ENCODE measurements at regions not wholly inside any gene's neighbourhood (a gene's known extent, or its start where the extent isn't known, plus 50 kb on each side); places are given as distances from the start of the nearest gene placed in this dataset.
"Not testable (repeated sequence)": the region's sequence is repeated elsewhere in the genome, so short reads cannot be mapped to it uniquely, and the experiment has no call there.

DNA sequence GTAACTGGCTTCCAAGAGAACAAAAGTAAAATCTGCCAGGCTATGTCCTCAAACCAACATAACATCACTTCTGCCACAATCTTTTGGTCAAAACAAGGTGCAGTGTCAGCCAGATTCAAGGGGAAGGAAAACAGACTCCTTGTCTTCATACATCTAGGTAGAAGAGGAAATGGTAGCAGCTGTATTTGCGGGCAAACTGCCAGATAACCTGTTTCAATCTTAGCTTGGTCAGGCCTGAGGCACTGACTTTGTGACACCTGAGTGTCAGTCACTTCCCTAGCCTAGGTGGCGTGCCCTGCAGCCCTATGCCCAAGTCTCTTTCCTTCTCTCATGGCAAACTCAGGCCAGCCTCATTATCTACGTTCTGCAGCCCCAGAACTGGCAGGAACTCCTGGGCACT lies 146.2 kb upstream of the JADE1 start:
- H3K9ac ChIP-seq (ENCODE audit: low read length): no peak overlapping the region
- no peak overlapping the region for H3K27ac ChIP-seq (ENCODE audit: low read length)
- H3K27me3 ChIP-seq (ENCODE audit: control insufficient read depth, insufficient read depth, low read length): no peaks in the 10 kb centered on the region
- H3K9me3 ChIP-seq (ENCODE audit: control insufficient read depth, low read depth, low read length): no peaks in the 10 kb centered on the region
- H3K4me3 ChIP-seq (ENCODE audit: low read length): no peak overlapping the region
- no peaks in the 10 kb centered on the region for H3K36me3 ChIP-seq (ENCODE audit: control insufficient read depth, low read depth, low read length)
- H3K4me1 ChIP-seq (ENCODE audit: control insufficient read depth, low read depth, low read length): peaks cover 6% of the 10 kb centered on the region

- H3K36me3 ChIP-seq (ENCODE audit: control insufficient read depth, low read depth, low read length): no peaks in the 10 kb centered on the region
- no peak overlapping the region for H3K27ac ChIP-seq (ENCODE audit: low read length)
- no peaks in the 10 kb centered on the region for H3K9me3 ChIP-seq (ENCODE audit: control insufficient read depth, low read depth, low read length)
- peaks cover 6% of the 10 kb centered on the region for H3K4me1 ChIP-seq (ENCODE audit: control insufficient read depth, low read depth, low read length)
- H3K27me3 ChIP-seq (ENCODE audit: control insufficient read depth, insufficient read depth, low read length): no peaks in the 10 kb centered on the region
- no peak overlapping the region for H3K4me3 ChIP-seq (ENCODE audit: low read length)
- no peak overlapping the region for H3K9ac ChIP-seq (ENCODE audit: low read length)
Measured at GRCh38 chr4:128661479-128661878, 148.0 kb upstream of the JADE1 start.

GRCh38 chr4:128660361-128661215 lies 148.9 kb upstream of the JADE1 start:
- Histone ChIP-seq H3K9me3 (ENCODE audit: control insufficient read depth, low read depth, low read length) (no peaks in the 10 kb centered on the region), H3K4me3 (ENCODE audit: low read length) (no peak overlapping the region), H3K36me3 (ENCODE audit: control insufficient read depth, low read depth, low read length) (no peaks in the 10 kb centered on the region), H3K4me1 (ENCODE audit: control insufficient read depth, low read depth, low read length) (peaks cover 6% of the 10 kb centered on the region), H3K27ac (ENCODE audit: low read length) (no peak overlapping the region), H3K9ac (ENCODE audit: low read length) (no peak overlapping the region), H3K27me3 (ENCODE audit: control insufficient read depth, insufficient read depth, low read length) (no peaks in the 10 kb centered on the region)

DNA sequence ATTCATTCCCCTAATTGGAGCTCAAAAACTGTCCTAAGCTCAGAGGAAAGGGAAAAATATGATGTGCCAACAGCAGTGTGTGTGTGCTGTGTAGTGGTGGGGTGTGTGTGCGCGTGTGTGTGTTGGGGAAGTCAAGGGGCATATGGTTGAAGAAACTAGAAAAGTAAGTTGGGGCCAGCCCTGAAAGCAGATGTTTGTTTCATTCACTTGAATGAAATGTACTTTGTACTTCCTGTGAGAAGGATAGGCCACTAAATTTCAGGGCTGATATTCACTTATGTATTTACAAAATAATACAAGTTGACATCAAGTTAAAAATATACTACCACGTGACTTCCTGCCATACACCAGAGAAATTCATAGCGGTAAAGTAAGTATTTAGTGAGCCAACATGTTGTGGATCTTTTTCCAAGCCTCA lies 151.3 kb upstream of the JADE1 start:
- H3K4me3 ChIP-seq (ENCODE audit: low read length): no peak overlapping the region
- H3K27ac ChIP-seq (ENCODE audit: low read length): no peak overlapping the region
- H3K4me1 ChIP-seq (ENCODE audit: control insufficient read depth, low read depth, low read length): peaks cover 17% of the 10 kb centered on the region
- no peaks in the 10 kb centered on the region for H3K27me3 ChIP-seq (ENCODE audit: control insufficient read depth, insufficient read depth, low read length)
- no peaks in the 10 kb centered on the region for H3K9me3 ChIP-seq (ENCODE audit: control insufficient read depth, low read depth, low read length)
- H3K36me3 ChIP-seq (ENCODE audit: control insufficient read depth, low read depth, low read length): no peaks in the 10 kb centered on the region
- no peak overlapping the region for H3K9ac ChIP-seq (ENCODE audit: low read length)

- Histone ChIP-seq H3K9ac (ENCODE audit: low read length) (no peak overlapping the region), H3K36me3 (ENCODE audit: control insufficient read depth, low read depth, low read length) (no peaks in the 10 kb centered on the region), H3K4me3 (ENCODE audit: low read length) (no peak overlapping the region), H3K27ac (ENCODE audit: low read length) (no peak overlapping the region), H3K9me3 (ENCODE audit: control insufficient read depth, low read depth, low read length) (no peaks in the 10 kb centered on the region), H3K27me3 (ENCODE audit: control insufficient read depth, insufficient read depth, low read length) (no peaks in the 10 kb centered on the region), H3K4me1 (ENCODE audit: control insufficient read depth, low read depth, low read length) (peaks cover 18% of the 10 kb centered on the region)
Measured at GRCh38 chr4:128657638-128658037, 151.9 kb upstream of the JADE1 start.

GRCh38 chr4:128654465-128654864 lies 155.0 kb upstream of the JADE1 start:
- H3K27me3 ChIP-seq (ENCODE audit: control insufficient read depth, insufficient read depth, low read length): no peaks in the 10 kb centered on the region
- no peak overlapping the region for H3K27ac ChIP-seq (ENCODE audit: low read length)
- H3K9me3 ChIP-seq (ENCODE audit: control insufficient read depth, low read depth, low read length): no peaks in the 10 kb centered on the region

GRCh38 chr4:128653527-128654444 lies 155.7 kb upstream of the JADE1 start:
- Histone ChIP-seq H3K4me3 (ENCODE audit: low read length) (no peak overlapping the region), H3K36me3 (ENCODE audit: control insufficient read depth, low read depth, low read length) (no peaks in the 10 kb centered on the region), H3K9me3 (ENCODE audit: control insufficient read depth, low read depth, low read length) (no peaks in the 10 kb centered on the region), H3K27ac (ENCODE audit: low read length) (no peak overlapping the region), H3K27me3 (ENCODE audit: control insufficient read depth, insufficient read depth, low read length) (no peaks in the 10 kb centered on the region), H3K4me1 (ENCODE audit: control insufficient read depth, low read depth, low read length) (peaks cover 23% of the 10 kb centered on the region), H3K9ac (ENCODE audit: low read length) (no peak overlapping the region)

More at GRCh38 chr4:128654465-128654864, 155.0 kb upstream of the JADE1 start:
- peaks cover 16% of the 10 kb centered on the region for H3K4me1 ChIP-seq (ENCODE audit: control insufficient read depth, low read depth, low read length)
- H3K4me3 ChIP-seq (ENCODE audit: low read length): no peak overlapping the region
- no peaks in the 10 kb centered on the region for H3K36me3 ChIP-seq (ENCODE audit: control insufficient read depth, low read depth, low read length)
- H3K9ac ChIP-seq (ENCODE audit: low read length): no peak overlapping the region

- H3K4me3 ChIP-seq (ENCODE audit: low read length): no peak overlapping the region
- H3K4me1 ChIP-seq (ENCODE audit: control insufficient read depth, low read depth, low read length): peaks cover 26% of the 10 kb centered on the region
- no peaks in the 10 kb centered on the region for H3K27me3 ChIP-seq (ENCODE audit: control insufficient read depth, insufficient read depth, low read length)
- no peak overlapping the region for H3K9ac ChIP-seq (ENCODE audit: low read length)
- no peaks in the 10 kb centered on the region for H3K9me3 ChIP-seq (ENCODE audit: control insufficient read depth, low read depth, low read length)
- no peaks in the 10 kb centered on the region for H3K36me3 ChIP-seq (ENCODE audit: control insufficient read depth, low read depth, low read length)
- no peak overlapping the region for H3K27ac ChIP-seq (ENCODE audit: low read length)
Measured at GRCh38 chr4:128649575-128650205, 159.8 kb upstream of the JADE1 start.

- Histone ChIP-seq H3K27ac (ENCODE audit: low read length) (no peak overlapping the region), H3K9ac (ENCODE audit: low read length) (no peak overlapping the region), H3K9me3 (ENCODE audit: control insufficient read depth, low read depth, low read length) (no peaks in the 10 kb centered on the region), H3K4me3 (ENCODE audit: low read length) (no peak overlapping the region), H3K27me3 (ENCODE audit: control insufficient read depth, insufficient read depth, low read length) (no peaks in the 10 kb centered on the region), H3K36me3 (ENCODE audit: control insufficient read depth, low read depth, low read length) (no peaks in the 10 kb centered on the region), H3K4me1 (ENCODE audit: control insufficient read depth, low read depth, low read length) (peaks cover 25% of the 10 kb centered on the region)
Measured at GRCh38 chr4:128649161-128649560, 160.3 kb upstream of the JADE1 start.

GRCh38 chr4:128648021-128648420 lies 161.5 kb upstream of the JADE1 start:
- Histone ChIP-seq H3K27ac (ENCODE audit: low read length) (no peak overlapping the region), H3K27me3 (ENCODE audit: control insufficient read depth, insufficient read depth, low read length) (no peaks in the 10 kb centered on the region), H3K36me3 (ENCODE audit: control insufficient read depth, low read depth, low read length) (no peaks in the 10 kb centered on the region), H3K9me3 (ENCODE audit: control insufficient read depth, low read depth, low read length) (no peaks in the 10 kb centered on the region), H3K4me3 (ENCODE audit: low read length) (no peak overlapping the region), H3K4me1 (ENCODE audit: control insufficient read depth, low read depth, low read length) (peaks cover 14% of the 10 kb centered on the region), H3K9ac (ENCODE audit: low read length) (no peak overlapping the region)

DNA sequence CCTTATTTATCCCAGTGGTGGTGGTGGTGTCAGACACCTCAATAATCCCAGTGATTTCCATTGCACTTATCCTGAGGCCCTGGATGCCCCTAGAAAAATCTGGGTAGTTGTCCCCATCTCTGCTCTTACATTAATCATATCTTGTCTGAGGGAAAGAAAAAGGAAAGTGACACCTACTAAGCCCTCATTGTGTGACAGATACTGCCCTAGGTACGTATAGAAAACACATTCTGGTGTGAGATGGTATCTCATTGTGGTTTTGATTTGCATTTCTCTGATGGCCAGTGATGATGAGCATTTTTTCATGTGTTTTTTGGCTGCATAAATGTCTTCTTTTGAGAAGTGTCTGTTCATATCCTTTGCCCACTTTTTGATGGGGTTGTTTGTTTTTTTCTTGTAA lies 162.6 kb upstream of the JADE1 start:
- H3K27me3 ChIP-seq (ENCODE audit: control insufficient read depth, insufficient read depth, low read length); H3K36me3 ChIP-seq (ENCODE audit: control insufficient read depth, low read depth, low read length); H3K27ac ChIP-seq (ENCODE audit: low read length); H3K9ac ChIP-seq (ENCODE audit: low read length); H3K4me3 ChIP-seq (ENCODE audit: low read length); H3K9me3 ChIP-seq (ENCODE audit: control insufficient read depth, low read depth, low read length): not testable (repeated sequence)
- H3K4me1 ChIP-seq (ENCODE audit: control insufficient read depth, low read depth, low read length): peaks cover 14% of the 10 kb centered on the region
